Left ventricle myocardium superior (tissue), 1 donor: ENCODE measurements at regions not wholly inside any gene's neighbourhood (a gene's known extent, or its start where the extent isn't known, plus 50 kb on each side); places are given as distances from the start of the nearest gene placed in this dataset.
"Not testable (repeated sequence)": the region's sequence is repeated elsewhere in the genome, so short reads cannot be mapped to it uniquely, and the experiment has no call there.

ENCODE experiments used
- ATAC-seq: fragments of 200-7000 bp; cut with Tn5 transposase; one replicate; pipeline ENCODE4 v1.9.1; 2020; ENCODE audit warnings: mild to moderate bottlenecking, moderate library complexity
- DNase-seq: peaks from one replicate; pipeline ENCODE4 v3.0.0-alpha.2; 2020
- intact Hi-C: fragments of 100-400 bp; cut with micrococcal nuclease; formaldehyde crosslinking; loops from one replicate; pipeline ENCODE4 v1.11.0; 2022
- donor health status: DM: no; HTN: yes; CAD: no; lungs with severe emphysema.

- DNase-seq (no peak), ATAC-seq (no peak)
- intact Hi-C loops, result no loop called here
Observed at GRCh38 chr2:7633566-7634153, 716.4 kb downstream of the RNF144A start.

GRCh38 chr2:7634409-7634808 is 717.2 kb downstream of the RNF144A start:
- no peak for ATAC-seq
- intact Hi-C loops, result no loop called here
- no peak for DNase-seq

DNA sequence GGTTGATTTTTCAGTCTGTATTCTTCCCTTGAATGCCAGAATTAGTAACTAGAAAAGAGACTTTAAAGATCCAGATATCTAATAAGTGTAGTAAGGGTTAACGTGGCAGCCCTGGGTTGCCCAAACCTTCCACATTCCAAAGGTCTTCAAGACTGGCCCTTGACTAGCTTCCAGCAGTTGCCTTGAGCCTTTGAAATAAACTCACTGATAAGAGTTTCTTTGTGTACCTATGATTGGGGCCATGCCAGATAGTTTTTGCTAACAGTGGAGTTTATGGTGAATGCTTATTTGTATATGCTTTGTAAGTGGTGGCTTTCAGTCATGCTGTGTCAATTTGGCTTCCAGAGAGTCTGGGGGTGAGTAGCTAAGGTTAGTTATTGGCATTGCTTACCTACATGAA is 722.3 kb downstream of the RNF144A start:
- intact Hi-C loops, result no loop called here
- ATAC-seq (no peak), DNase-seq (no peak)

DNA sequence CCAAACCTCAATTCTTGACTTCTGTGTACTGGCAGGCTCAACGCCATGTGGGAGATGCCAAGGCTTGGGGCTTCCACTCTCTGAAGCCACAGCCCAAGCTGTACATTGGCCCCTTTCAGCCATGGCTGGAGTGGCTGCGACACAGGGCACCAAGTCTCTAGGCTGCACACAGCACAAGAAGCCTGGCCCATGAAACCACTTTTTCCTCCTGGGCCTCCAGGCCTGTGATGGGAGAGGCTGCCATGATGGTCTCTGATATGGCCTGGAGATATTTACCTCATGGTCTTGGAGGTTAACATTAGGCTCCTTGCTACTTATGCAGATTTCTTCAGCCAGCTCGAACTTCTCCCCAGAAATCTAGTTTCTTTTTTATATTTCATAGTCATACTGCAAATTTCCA is 724.1 kb downstream of the RNF144A start:
- intact Hi-C loops, ATAC-seq, DNase-seq: not testable (repeated sequence)

GRCh38 chr2:7646024-7646423 is 728.8 kb downstream of the RNF144A start:
- ATAC-seq, result no peak
- intact Hi-C loops, result no loop called here
- no peak for DNase-seq

DNA sequence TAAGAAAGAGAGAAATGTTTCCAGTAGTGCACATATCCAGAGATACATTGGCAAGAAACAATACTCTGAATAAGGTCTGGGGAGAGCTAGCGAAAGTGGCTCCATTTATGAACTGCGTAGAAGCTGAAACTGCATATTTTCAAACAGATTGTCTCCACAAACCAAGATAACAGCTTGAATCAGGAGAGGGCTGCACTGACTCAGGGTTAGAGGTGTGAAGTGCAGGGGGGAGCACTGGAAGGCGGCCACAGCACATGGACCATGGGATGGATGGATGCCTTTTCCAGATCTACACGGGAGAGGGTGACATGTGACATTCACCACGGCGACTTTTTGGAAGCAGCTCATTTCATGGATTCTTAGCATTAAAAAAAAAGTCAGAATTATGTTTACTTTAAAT is 729.4 kb downstream of the RNF144A start:
- ATAC-seq, result no peak
- intact Hi-C loops, result no loop called here

GRCh38 chr2:7648221-7648795 is 731.1 kb downstream of the RNF144A start:
- no peak for DNase-seq
- intact Hi-C loops, result no loop called here
- ATAC-seq, result no peak

More for the DNA sequence above, 729.4 kb downstream of the RNF144A start:
- DNase-seq, result no peak

DNA sequence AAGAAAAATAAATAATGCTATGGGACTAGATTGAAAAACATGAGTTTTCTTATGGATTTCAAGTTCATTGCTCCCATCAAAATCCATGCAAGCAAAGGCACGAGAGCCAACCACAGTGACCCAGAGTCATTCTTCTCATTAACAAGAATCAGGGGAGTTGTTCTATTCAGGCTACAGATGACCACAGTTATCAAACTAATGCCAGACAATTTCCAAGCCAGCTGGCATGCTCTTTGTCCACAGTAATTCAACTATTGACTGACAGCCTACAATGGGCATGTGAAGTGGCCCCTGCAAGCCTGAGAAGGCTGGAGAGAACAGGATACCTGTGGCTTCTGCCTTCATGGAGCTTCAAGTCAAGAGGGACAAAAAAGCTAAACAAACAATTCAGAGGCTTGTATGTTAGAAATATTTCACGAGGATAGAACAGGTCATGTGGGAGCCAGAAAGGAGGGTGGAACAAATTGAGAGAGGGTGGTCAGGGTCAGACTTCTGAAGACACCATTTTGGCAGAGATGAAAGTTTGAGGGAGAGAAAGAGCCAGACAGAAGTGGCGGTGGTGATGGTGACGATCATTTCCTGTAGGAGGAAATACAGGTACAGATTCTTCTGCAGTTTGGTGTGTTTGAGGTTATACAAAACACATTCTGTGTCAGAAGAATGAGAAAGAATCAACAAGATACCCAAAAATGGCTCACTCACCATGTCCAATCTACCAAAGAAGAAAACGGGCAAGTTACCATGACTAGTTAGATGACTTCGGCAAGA is 732.4 kb downstream of the RNF144A start:
- DNase-seq, result no peak
- intact Hi-C loops, result no loop called here
- no peak for ATAC-seq

GRCh38 chr2:7653617-7654016 is 736.4 kb downstream of the RNF144A start:
- no peak for ATAC-seq
- no peak for DNase-seq
- intact Hi-C loops, result no loop called here

- ATAC-seq (no peak), DNase-seq (no peak)
- intact Hi-C loops, result no loop called here
Observed at GRCh38 chr2:7655629-7656028, 738.4 kb downstream of the RNF144A start.

GRCh38 chr2:7657526-7657925 is 740.3 kb downstream of the RNF144A start:
- ATAC-seq, DNase-seq, intact Hi-C loops: not testable (repeated sequence)

- intact Hi-C loops, result no loop called here
- DNase-seq, result no peak
- ATAC-seq, result no peak
Observed at GRCh38 chr2:7658486-7658885, 741.3 kb downstream of the RNF144A start.

- intact Hi-C loops, result no loop called here
- ATAC-seq (no peak), DNase-seq (no peak)
Observed at GRCh38 chr2:7660816-7661215, 743.6 kb downstream of the RNF144A start.

- no peak for DNase-seq
- ATAC-seq, result no peak
- intact Hi-C loops, result no loop called here
Observed at GRCh38 chr2:7661502-7661901, 744.3 kb downstream of the RNF144A start.

DNA sequence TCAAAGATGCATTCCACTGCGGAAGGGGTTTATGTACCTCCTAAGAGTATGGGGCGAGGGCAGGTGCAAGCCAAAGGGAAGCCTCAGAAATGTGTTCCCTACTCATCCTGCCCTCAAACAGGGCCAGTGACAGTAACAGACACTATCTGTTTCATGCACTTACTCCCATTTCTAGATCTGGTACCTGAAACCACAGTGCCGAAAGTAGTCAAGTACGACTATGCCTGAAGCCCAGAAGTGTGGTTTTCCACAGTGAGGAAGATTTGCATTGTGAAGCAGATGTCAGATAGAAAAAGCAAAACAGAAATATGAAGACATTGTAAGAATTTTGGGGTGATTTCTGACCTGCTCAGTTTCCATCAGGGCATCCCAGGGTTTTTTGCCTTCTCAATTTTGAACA is 748.7 kb downstream of the RNF144A start:
- intact Hi-C loops, result no loop called here

DNA sequence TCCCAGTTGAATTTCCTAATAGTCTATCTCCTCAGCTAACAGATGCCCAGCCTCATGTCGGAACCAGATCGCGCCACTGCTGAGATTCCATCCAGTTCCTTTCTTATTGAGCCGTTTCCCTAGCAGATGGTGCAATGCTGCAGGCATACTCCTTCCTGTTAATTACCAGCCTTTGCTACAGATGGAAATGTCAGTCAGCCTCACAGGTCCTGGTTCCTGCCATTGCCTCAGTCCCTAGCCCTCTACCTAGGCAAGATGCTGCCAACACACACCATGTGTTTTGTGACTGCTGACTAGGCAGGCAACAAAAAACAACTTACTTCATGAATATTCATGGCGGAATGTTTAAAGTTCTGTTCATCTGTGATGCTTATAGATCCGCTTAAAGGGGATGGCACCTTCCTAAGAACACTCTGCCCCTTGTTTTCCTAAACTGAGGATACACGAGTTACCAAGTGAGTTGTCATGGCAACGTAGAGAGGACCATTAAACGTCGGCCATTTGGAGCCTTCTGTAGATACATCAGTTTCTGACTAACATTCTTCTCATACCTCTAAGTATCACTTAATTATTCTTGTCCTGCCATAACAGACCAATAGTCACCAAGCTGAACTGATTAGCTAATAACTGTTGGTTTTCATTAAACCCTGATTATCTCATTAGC is 749.5 kb downstream of the RNF144A start:
- DNase-seq, result no peak
- no peak for ATAC-seq
- intact Hi-C loops, result no loop called here

More for the DNA sequence above, 748.7 kb downstream of the RNF144A start:
- ATAC-seq, result no peak
- no peak for DNase-seq

DNA sequence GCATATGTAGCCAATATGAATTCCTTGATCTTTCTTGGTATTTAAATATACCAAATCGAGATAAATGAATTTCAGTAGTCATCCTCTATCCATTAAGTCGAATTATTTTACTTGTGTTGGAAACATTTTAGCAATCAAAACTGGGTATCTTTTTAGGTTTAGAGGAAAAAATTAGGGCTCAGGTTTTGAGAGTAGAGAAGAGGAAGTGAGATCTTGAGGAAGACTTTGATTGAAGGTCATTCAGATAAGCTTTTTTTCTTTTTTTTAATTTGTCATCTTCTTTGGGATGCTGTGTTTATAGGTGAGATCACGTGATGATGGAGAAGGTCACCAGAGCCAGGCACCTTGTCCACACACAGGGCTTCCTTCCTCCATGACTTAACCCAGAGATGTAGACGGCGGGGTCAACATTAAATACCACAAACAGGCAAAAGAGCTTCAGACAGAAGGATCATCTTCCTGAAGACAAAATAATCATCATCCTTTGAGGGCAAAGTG is 750.1 kb downstream of the RNF144A start:
- intact Hi-C loops, result no loop called here
- no peak for DNase-seq
- no peak for ATAC-seq

GRCh38 chr2:7670905-7671641 is 753.9 kb downstream of the RNF144A start:
- DNase-seq (peak; percentile 81), ATAC-seq (peak; percentile 97)
- intact Hi-C loops, result no loop called here

GRCh38 chr2:7672027-7672684 is 754.9 kb downstream of the RNF144A start:
- intact Hi-C loops, result no loop called here
- DNase-seq (peak; percentile 53), ATAC-seq (no peak)
